ENCODE measurements at regions not wholly inside any gene's neighbourhood (a gene's known extent, or its start where the extent isn't known, plus 50 kb on each side); places are given as distances from the start of the nearest gene placed in this dataset.

GRCh38 chr14:98059106-98059505 is 1212.9 kb downstream of the BCL11B start:
- in situ Hi-C loops (cut with HindIII; ENCODE audit: low sequenced_read_pairs) = no loop called here
- DNase-seq (ENCODE audit: low read depth) = no peak
- no peak overlapping the region for H3K4me3 ChIP-seq (ENCODE audit: low read depth, low read length)
- TF ChIP-seq CTCF (IDR thresholded peaks at IDR 0.05; ENCODE audit: low read depth, low read length, missing control alignments) = no peak

- DNase-seq (ENCODE audit: low read depth) = no peak
- no peak for TF ChIP-seq CTCF (IDR thresholded peaks at IDR 0.05; ENCODE audit: low read depth, low read length, missing control alignments)
- in situ Hi-C loops (cut with HindIII; ENCODE audit: low sequenced_read_pairs) = no loop called here
- no peak overlapping the region for H3K4me3 ChIP-seq (ENCODE audit: low read depth, low read length)
Measured at GRCh38 chr14:98062083-98062482, 1209.9 kb downstream of the BCL11B start.

- no peak overlapping the region for H3K4me3 ChIP-seq (ENCODE audit: low read depth, low read length)
- in situ Hi-C loops (cut with HindIII; ENCODE audit: low sequenced_read_pairs) = loop anchor here (5.0 kb wide), 1 partner anchor 47 kb away; no protein-coding TSS in a partner anchor
- no peak for TF ChIP-seq CTCF (IDR thresholded peaks at IDR 0.05; ENCODE audit: low read depth, low read length, missing control alignments)
- DNase-seq (ENCODE audit: low read depth) = peak; percentile 91
Measured at GRCh38 chr14:98069712-98070171, 1202.3 kb downstream of the BCL11B start.

GRCh38 chr14:98070536-98070935 is 1201.5 kb downstream of the BCL11B start:
- H3K4me3 ChIP-seq (ENCODE audit: low read depth, low read length) = no peak overlapping the region
- in situ Hi-C loops (cut with HindIII; ENCODE audit: low sequenced_read_pairs) = loop anchor here (5.0 kb wide), 1 partner anchor 48 kb away; no protein-coding TSS in a partner anchor
- DNase-seq (ENCODE audit: low read depth) = no peak
- no peak for TF ChIP-seq CTCF (IDR thresholded peaks at IDR 0.05; ENCODE audit: low read depth, low read length, missing control alignments)

- DNase-seq (ENCODE audit: low read depth) = no peak
- H3K4me3 ChIP-seq (ENCODE audit: low read depth, low read length) = no peak overlapping the region
- no peak for TF ChIP-seq CTCF (IDR thresholded peaks at IDR 0.05; ENCODE audit: low read depth, low read length, missing control alignments)
- in situ Hi-C loops (cut with HindIII; ENCODE audit: low sequenced_read_pairs) = loop anchor here (5.0 kb wide), 1 partner anchor 52 kb away; no protein-coding TSS in a partner anchor
Measured at GRCh38 chr14:98074111-98074510, 1197.9 kb downstream of the BCL11B start.

GRCh38 chr14:98077176-98077575 is 1194.8 kb downstream of the BCL11B start:
- TF ChIP-seq CTCF (IDR thresholded peaks at IDR 0.05; ENCODE audit: low read depth, low read length, missing control alignments) = no peak
- in situ Hi-C loops (cut with HindIII; ENCODE audit: low sequenced_read_pairs) = no loop called here
- no peak overlapping the region for H3K4me3 ChIP-seq (ENCODE audit: low read depth, low read length)
- DNase-seq (ENCODE audit: low read depth) = no peak
